ENCODE measurements at regions not wholly inside any gene's neighbourhood (a gene's known extent, or its start where the extent isn't known, plus 50 kb on each side); places are given as distances from the start of the nearest gene placed in this dataset.
A peak's percentile ranks its signal among the peaks of the same experiment; 100 is the strongest.

GRCh38 chr21:15445327-15445726 is 284.5 kb upstream of the USP25 start:
- no peaks in the 10 kb centered on the region for H4K20me1 ChIP-seq (ENCODE audit: insufficient read depth, low read length)
- Mint-ChIP-seq H3K36me3 (peaks cover 3 to 4% of the 10 kb centered on the region in 2 donors), H3K4me1 (peaks cover 49% of the 10 kb centered on the region), H3K27ac (peak overlapping the region; percentile 87 to 99 (median 98)), H3K9me3 (peaks cover 0 to 11% (median 11%) of the 10 kb centered on the region in 7 donors), H3K4me3 (peak overlapping the region in 1 of 2 donors; percentile 80), H3K27me3 (ENCODE audit: low read depth in 3 of 3) (peaks cover 0 to 2% (median 0%) of the 10 kb centered on the region in 3 donors)
- H3K79me2 ChIP-seq (ENCODE audit: insufficient read depth, low read length) = no peaks in the 10 kb centered on the region
- WGBS (ENCODE audit: insufficient coverage) = no CpG with 5 or more reads among the region's 2 CpGs
- H3K4me1 ChIP-seq (ENCODE audit: control insufficient read depth in 1 of 2, insufficient read depth in 2 of 2, low read length in 2 of 2) = peaks cover 46 to 49% of the 10 kb centered on the region in 2 donors
- H2AFZ ChIP-seq (ENCODE audit: insufficient read depth, low read depth, low read length, poor library complexity, severe bottlenecking) = peak overlapping the region; percentile 33
- TF ChIP-seq CTCF (IDR thresholded peaks at IDR 0.05) = no peak
- H3K27me3 ChIP-seq (ENCODE audit: control insufficient read depth in 2 of 2, insufficient read depth in 2 of 2, low read length in 2 of 2) = no peaks in the 10 kb centered on the region
- H3K9ac ChIP-seq (ENCODE audit: insufficient read depth, low read length, poor library complexity, severe bottlenecking) = no peak overlapping the region
- H3K4me2 ChIP-seq (replicated peaks; ENCODE audit: extremely low read depth, low read length, poor library complexity, severe bottlenecking) = peak overlapping the region; percentile 58
- H3K9me3 ChIP-seq (replicated peaks in 1 of 2; ENCODE audit: control insufficient read depth in 1 of 2, insufficient read depth in 1 of 2, low read length in 2 of 2) = peaks cover 2 to 8% of the 10 kb centered on the region in 2 donors
- H3K4me3 ChIP-seq (replicated peaks in 1 of 3; ENCODE audit: low read depth in 2 of 3, low read length in 3 of 3) = peak overlapping the region in 1 of 3 experiments; percentile 49
- DNase-seq = peak; percentile 53 to 69 (median 66)
- intact Hi-C loops (cut with micrococcal nuclease) = no loop called here
- H3K36me3 ChIP-seq (replicated peaks in 1 of 2; ENCODE audit: control insufficient read depth in 1 of 2, insufficient read depth in 2 of 2, low read length in 2 of 2) = no peaks in the 10 kb centered on the region
- H3K27ac ChIP-seq (ENCODE audit: low read depth in 1 of 2, low read length in 2 of 2) = peak overlapping the region; percentile 35 to 78

GRCh38 chr21:15446223-15446622 is 283.6 kb upstream of the USP25 start:
- H3K4me3 Mint-ChIP-seq = peak overlapping the region in 1 of 2 donors; percentile 48
- H3K9me3 Mint-ChIP-seq = peaks cover 0 to 16% (median 11%) of the 10 kb centered on the region in 7 donors
- Histone ChIP-seq H4K20me1 (ENCODE audit: insufficient read depth, low read length) (no peaks in the 10 kb centered on the region), H3K27me3 (ENCODE audit: control insufficient read depth in 2 of 2, insufficient read depth in 2 of 2, low read length in 2 of 2) (no peaks in the 10 kb centered on the region), H3K4me1 (ENCODE audit: control insufficient read depth in 1 of 2, insufficient read depth in 2 of 2, low read length in 2 of 2) (peaks cover 46 to 49% of the 10 kb centered on the region in 2 donors), H3K9me3 (replicated peaks in 1 of 2; ENCODE audit: control insufficient read depth in 1 of 2, insufficient read depth in 1 of 2, low read length in 2 of 2) (peaks cover 2 to 8% of the 10 kb centered on the region in 2 donors), H3K79me2 (ENCODE audit: insufficient read depth, low read length) (no peaks in the 10 kb centered on the region), H3K4me3 (replicated peaks in 1 of 3; ENCODE audit: low read depth in 2 of 3, low read length in 3 of 3) (peak overlapping the region in 1 of 3 experiments; percentile 49), H3K4me2 (replicated peaks; ENCODE audit: extremely low read depth, low read length, poor library complexity, severe bottlenecking) (peak overlapping the region; percentile 58), H3K9ac (ENCODE audit: insufficient read depth, low read length, poor library complexity, severe bottlenecking) (no peak overlapping the region), H3K36me3 (replicated peaks in 1 of 2; ENCODE audit: control insufficient read depth in 1 of 2, insufficient read depth in 2 of 2, low read length in 2 of 2) (no peaks in the 10 kb centered on the region), H3K27ac (ENCODE audit: low read depth in 1 of 2, low read length in 2 of 2) (peak overlapping the region; percentile 43 to 78), H2AFZ (ENCODE audit: insufficient read depth, low read depth, low read length, poor library complexity, severe bottlenecking) (no peak overlapping the region)
- H3K36me3 Mint-ChIP-seq = peaks cover 3 to 4% of the 10 kb centered on the region in 2 donors
- DNase-seq = peak; percentile 12 to 21 (median 15)
- no peak for TF ChIP-seq CTCF (IDR thresholded peaks at IDR 0.05)
- intact Hi-C loops (cut with micrococcal nuclease) = no loop called here
- 4% methylated on average over 3 of the region's 3 CpGs for WGBS (ENCODE audit: insufficient coverage)
- H3K27ac Mint-ChIP-seq = peak overlapping the region; percentile 27 to 99 (median 98)
- H3K4me1 Mint-ChIP-seq = peaks cover 46% of the 10 kb centered on the region
- peaks cover 0 to 2% (median 0%) of the 10 kb centered on the region in 3 donors for H3K27me3 Mint-ChIP-seq (ENCODE audit: low read depth in 3 of 3)

Measured in CD14-positive monocyte (primary cell).